Neural progenitor cell (in vitro differentiated cells): ENCODE measurements at regions not wholly inside any gene's neighbourhood (a gene's known extent, or its start where the extent isn't known, plus 50 kb on each side); places are given as distances from the start of the nearest gene placed in this dataset.

Source experiments
- DNase-seq: peaks from one replicate; pipeline ENCODE4 v3.0.0-alpha.2; 2016; ENCODE audit warnings: low spot score
- H2AFZ ChIP-seq: fragments of 200-600 bp; sonication (generic); replicated peaks from 2 replicates; pipeline ENCODE4 v1.6.1; 2016; ENCODE audit warnings: antibody characterized with exemption
- H3F3A ChIP-seq: fragments of 200-600 bp; sonication (generic); 2 replicates; pipeline ENCODE4 v1.6.1; 2016; ENCODE audit warnings: antibody characterized with exemption, low read depth
- H3K27ac ChIP-seq: fragments of 200-600 bp; sonication (generic); 2 replicates; pipeline ENCODE4 v1.5.1; 2016; ENCODE audit warnings: mild to moderate bottlenecking
- H3K27me3 ChIP-seq: fragments of 200-600 bp; sonication (generic); 2 replicates; pipeline ENCODE4 v1.6.1; 2016; ENCODE audit warnings: mild to moderate bottlenecking, moderate library complexity
- H3K36me3 ChIP-seq: fragments of 200-600 bp; sonication (generic); 2 replicates; pipeline ENCODE4 v1.5.1; 2016
- H3K4me1 ChIP-seq: fragments of 200-600 bp; sonication (generic); 2 replicates; pipeline ENCODE4 v1.6.1; 2016; ENCODE audit warnings: mixed run types
- H3K4me2 ChIP-seq: fragments of 200-600 bp; sonication (generic); 2 replicates; pipeline ENCODE4 v1.6.1; 2016
- H3K4me3 ChIP-seq: fragments of 200-600 bp; sonication (generic); 2 replicates; pipeline ENCODE4 v1.5.1; 2016
- H3K79me2 ChIP-seq: fragments of 200-600 bp; sonication (generic); 2 replicates; pipeline ENCODE4 v1.6.1; 2016; ENCODE audit warnings: low read depth
- H3K9ac ChIP-seq: fragments of 200-600 bp; sonication (generic); 2 replicates; pipeline ENCODE4 v1.6.1; 2016
- H3K9me3 ChIP-seq: fragments of 200-600 bp; sonication (generic); 2 replicates; pipeline ENCODE4 v1.5.1; 2016; ENCODE audit warnings: low read depth
- H4K20me1 ChIP-seq: fragments of 200-600 bp; sonication (generic); 2 replicates; pipeline ENCODE4 v1.6.1; 2016; ENCODE audit warnings: low read depth
- H3K27ac Mint-ChIP-seq: 3 replicates; pipeline ENCODE4 v1.8.0; 2021; ENCODE audit warnings: mixed read lengths
- H3K27me3 Mint-ChIP-seq: 2 replicates; pipeline ENCODE4 v1.8.0; 2022; ENCODE audit warnings: low read depth, mild to moderate bottlenecking, inconsistent platforms, moderate library complexity, mixed read lengths; ENCODE audit not compliant: insufficient read depth
- H3K36me3 Mint-ChIP-seq: 3 replicates; pipeline ENCODE4 v1.8.0; 2021; ENCODE audit warnings: mixed read lengths
- H3K4me1 Mint-ChIP-seq: 3 replicates; pipeline ENCODE4 v1.8.0; 2021; ENCODE audit warnings: mixed read lengths
- H3K4me3 Mint-ChIP-seq: 3 replicates; pipeline ENCODE4 v1.8.0; 2021; ENCODE audit warnings: mild to moderate bottlenecking, moderate library complexity, mixed read lengths
- H3K9me3 Mint-ChIP-seq: 3 replicates; pipeline ENCODE4 v1.8.0; 2020; ENCODE audit warnings: mixed read lengths
- EZH2 ChIP-seq: fragments of 200-600 bp; sonication (generic); IDR thresholded peaks from 2 replicates; pipeline ENCODE4 v1.6.1; 2017; ENCODE audit warnings: antibody characterized with exemption, mild to moderate bottlenecking, moderate library complexity
- EZH2phosphoT487 ChIP-seq: fragments of 200-600 bp; sonication (generic); IDR thresholded peaks from 2 replicates; pipeline ENCODE4 v1.6.1; 2017; ENCODE audit warnings: antibody characterized with exemption
- TF ChIP-seq, protein P1 (sequence below): fragments of 200-600 bp; sonication (generic); IDR thresholded peaks from 2 replicates; pipeline ENCODE4 v1.5.1; 2017; ENCODE audit warnings: antibody characterized with exemption, mild to moderate bottlenecking

DNA sequence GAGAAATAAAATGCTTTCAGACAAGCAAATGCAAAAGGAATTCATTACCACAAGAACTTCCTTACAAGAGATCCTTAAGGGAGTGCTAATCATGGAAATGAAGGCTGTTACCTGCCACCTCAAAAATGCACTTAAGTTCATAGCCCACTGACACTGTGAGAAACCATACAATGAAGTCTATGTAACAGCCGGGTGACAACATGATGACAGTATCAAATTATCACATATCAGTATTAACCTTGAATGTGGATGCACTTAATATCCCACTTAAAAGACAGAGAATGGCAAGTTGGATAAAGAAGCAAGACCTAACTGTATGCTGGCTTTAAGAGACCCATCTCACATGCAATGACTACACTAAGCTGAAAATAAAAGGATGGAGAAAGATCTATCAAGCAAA lies 403.4 kb upstream of the MC4R start:
- no peaks in the 10 kb centered on the region for H3K4me1 Mint-ChIP-seq
- no peaks in the 10 kb centered on the region for H3K79me2 ChIP-seq

DNA sequence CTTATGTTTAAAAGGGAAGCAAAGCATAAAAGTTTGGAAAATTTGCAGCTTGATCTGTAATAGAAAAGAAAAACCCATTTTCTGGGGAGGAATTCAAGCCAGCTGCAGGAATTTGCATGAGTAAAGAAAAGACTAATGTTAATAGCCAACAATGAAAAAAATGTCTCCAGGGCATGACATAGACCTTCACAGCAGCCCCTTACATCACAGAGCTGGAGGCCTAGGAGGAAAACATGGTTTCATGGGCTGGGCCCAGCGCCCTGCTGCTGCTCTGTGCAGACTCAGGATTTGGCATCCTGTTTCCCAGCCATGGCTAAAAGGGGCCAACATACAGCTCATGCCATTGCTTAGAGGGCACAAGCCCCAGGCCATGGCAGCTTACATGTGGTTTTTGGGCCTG lies 411.6 kb upstream of the MC4R start:
- Mint-ChIP-seq H3K36me3 (no peaks in the 10 kb centered on the region), H3K9me3 (peaks cover 13% of the 10 kb centered on the region), H3K27me3 (no peaks in the 10 kb centered on the region), H3K27ac (no peak overlapping the region), H3K4me1 (no peaks in the 10 kb centered on the region), H3K4me3 (no peak overlapping the region)
- Histone ChIP-seq H3F3A (no peaks in the 10 kb centered on the region), H2AFZ (no peak overlapping the region), H3K27ac (no peak overlapping the region), H3K9ac (no peak overlapping the region), H3K27me3 (no peaks in the 10 kb centered on the region), H3K4me2 (no peak overlapping the region), H4K20me1 (no peaks in the 10 kb centered on the region), H3K36me3 (no peaks in the 10 kb centered on the region), H3K4me3 (no peak overlapping the region), H3K9me3 (no peaks in the 10 kb centered on the region), H3K79me2 (no peaks in the 10 kb centered on the region), H3K4me1 (no peaks in the 10 kb centered on the region)
- no peak for TF ChIP-seq EZH2
- no peak for TF ChIP-seq EZH2phosphoT487
- DNase-seq, result no peak

More for the DNA sequence above, 403.4 kb upstream of the MC4R start:
- Histone ChIP-seq H3K27me3 (no peaks in the 10 kb centered on the region), H3K4me3 (no peak overlapping the region), H3K27ac (no peak overlapping the region), H3K9ac (no peak overlapping the region), H2AFZ (no peak overlapping the region), H4K20me1 (no peaks in the 10 kb centered on the region), H3K4me1 (no peaks in the 10 kb centered on the region), H3F3A (no peaks in the 10 kb centered on the region), H3K36me3 (no peaks in the 10 kb centered on the region), H3K9me3 (peaks cover 4% of the 10 kb centered on the region), H3K4me2 (no peak overlapping the region)
- Mint-ChIP-seq H3K27ac (no peak overlapping the region), H3K27me3 (peaks cover 4% of the 10 kb centered on the region), H3K9me3 (peaks cover 11% of the 10 kb centered on the region), H3K36me3 (no peaks in the 10 kb centered on the region), H3K4me3 (no peak overlapping the region)
- TF ChIP-seq EZH2, result no peak
- TF ChIP-seq EZH2phosphoT487, result no peak
- TF ChIP-seq, protein P1, sequence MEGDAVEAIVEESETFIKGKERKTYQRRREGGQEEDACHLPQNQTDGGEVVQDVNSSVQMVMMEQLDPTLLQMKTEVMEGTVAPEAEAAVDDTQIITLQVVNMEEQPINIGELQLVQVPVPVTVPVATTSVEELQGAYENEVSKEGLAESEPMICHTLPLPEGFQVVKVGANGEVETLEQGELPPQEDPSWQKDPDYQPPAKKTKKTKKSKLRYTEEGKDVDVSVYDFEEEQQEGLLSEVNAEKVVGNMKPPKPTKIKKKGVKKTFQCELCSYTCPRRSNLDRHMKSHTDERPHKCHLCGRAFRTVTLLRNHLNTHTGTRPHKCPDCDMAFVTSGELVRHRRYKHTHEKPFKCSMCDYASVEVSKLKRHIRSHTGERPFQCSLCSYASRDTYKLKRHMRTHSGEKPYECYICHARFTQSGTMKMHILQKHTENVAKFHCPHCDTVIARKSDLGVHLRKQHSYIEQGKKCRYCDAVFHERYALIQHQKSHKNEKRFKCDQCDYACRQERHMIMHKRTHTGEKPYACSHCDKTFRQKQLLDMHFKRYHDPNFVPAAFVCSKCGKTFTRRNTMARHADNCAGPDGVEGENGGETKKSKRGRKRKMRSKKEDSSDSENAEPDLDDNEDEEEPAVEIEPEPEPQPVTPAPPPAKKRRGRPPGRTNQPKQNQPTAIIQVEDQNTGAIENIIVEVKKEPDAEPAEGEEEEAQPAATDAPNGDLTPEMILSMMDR, result no peak
- DNase-seq, result no peak

DNA sequence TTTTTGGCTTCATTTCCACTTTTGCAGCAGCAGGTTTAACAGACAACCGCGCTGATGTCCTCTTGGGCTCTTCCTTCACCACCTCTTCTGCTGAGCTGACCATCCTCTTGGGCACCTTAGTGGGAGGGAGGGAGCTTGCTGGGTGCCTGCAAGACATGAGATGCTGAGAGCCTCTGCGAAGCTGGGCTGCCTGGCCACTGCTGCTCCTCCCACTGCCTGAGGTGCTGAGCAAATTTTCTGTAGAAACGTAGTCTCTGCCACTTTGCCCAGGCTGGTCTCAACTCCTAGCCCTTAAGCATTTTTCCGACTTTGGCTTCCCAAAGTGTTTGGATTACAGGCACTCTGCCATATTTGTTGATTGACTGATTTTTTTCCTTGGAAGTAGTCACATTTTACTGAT lies 422.2 kb upstream of the MC4R start:
- no peak for DNase-seq
- Mint-ChIP-seq H3K4me3 (no peak overlapping the region), H3K27ac (no peak overlapping the region), H3K36me3 (no peaks in the 10 kb centered on the region), H3K4me1 (no peaks in the 10 kb centered on the region), H3K9me3 (no peaks in the 10 kb centered on the region), H3K27me3 (no peaks in the 10 kb centered on the region)
- Histone ChIP-seq H3K4me3 (no peak overlapping the region), H3F3A (no peaks in the 10 kb centered on the region), H2AFZ (peak overlapping the region; percentile 50), H3K79me2 (no peaks in the 10 kb centered on the region), H3K36me3 (no peaks in the 10 kb centered on the region), H4K20me1 (no peaks in the 10 kb centered on the region), H3K4me2 (no peak overlapping the region), H3K27ac (no peak overlapping the region), H3K9ac (no peak overlapping the region), H3K9me3 (no peaks in the 10 kb centered on the region), H3K27me3 (no peaks in the 10 kb centered on the region), H3K4me1 (no peaks in the 10 kb centered on the region)
- TF ChIP-seq EZH2 (no peak), EZH2phosphoT487 (no peak)
- TF ChIP-seq, protein P1, result no peak

DNA sequence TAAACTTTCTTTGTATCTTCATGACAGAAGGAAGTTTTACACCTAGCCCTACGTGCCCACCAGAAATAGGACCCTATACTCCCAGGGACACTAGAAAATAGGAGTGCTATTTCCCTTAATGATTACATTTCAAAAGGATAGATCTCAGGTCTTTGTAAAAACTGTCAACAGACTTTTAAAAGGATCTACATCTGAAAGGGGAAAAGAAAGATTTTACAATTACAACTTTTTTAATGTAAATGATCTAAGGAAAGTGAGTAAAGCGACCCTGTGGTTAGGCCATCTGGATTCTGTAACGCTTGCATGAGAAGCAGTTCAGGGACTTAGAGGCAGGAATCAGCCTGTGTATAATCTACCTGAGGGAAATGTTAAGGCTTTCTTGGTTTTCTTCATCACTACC lies 431.8 kb upstream of the MC4R start:
- Histone ChIP-seq H3K36me3 (no peaks in the 10 kb centered on the region), H3K4me2 (no peak overlapping the region), H2AFZ (peak overlapping the region; percentile 50), H3K9me3 (no peaks in the 10 kb centered on the region), H4K20me1 (no peaks in the 10 kb centered on the region), H3K4me1 (no peaks in the 10 kb centered on the region), H3K9ac (no peak overlapping the region), H3K27ac (no peak overlapping the region), H3K4me3 (no peak overlapping the region), H3F3A (no peaks in the 10 kb centered on the region), H3K79me2 (no peaks in the 10 kb centered on the region), H3K27me3 (no peaks in the 10 kb centered on the region)
- no peak overlapping the region for H3K27ac Mint-ChIP-seq
- DNase-seq, result no peak
- H3K36me3 Mint-ChIP-seq, result no peaks in the 10 kb centered on the region
- H3K4me1 Mint-ChIP-seq, result no peaks in the 10 kb centered on the region
- no peak overlapping the region for H3K4me3 Mint-ChIP-seq
- TF ChIP-seq, protein P1, result no peak
- TF ChIP-seq EZH2phosphoT487, result no peak
- TF ChIP-seq EZH2, result no peak
- H3K9me3 Mint-ChIP-seq, result peaks cover 2% of the 10 kb centered on the region
- H3K27me3 Mint-ChIP-seq, result no peaks in the 10 kb centered on the region
